ENCODE measurements at regions not wholly inside any gene's neighbourhood (a gene's known extent, or its start where the extent isn't known, plus 50 kb on each side); places are given as distances from the start of the nearest gene placed in this dataset.

DNA sequence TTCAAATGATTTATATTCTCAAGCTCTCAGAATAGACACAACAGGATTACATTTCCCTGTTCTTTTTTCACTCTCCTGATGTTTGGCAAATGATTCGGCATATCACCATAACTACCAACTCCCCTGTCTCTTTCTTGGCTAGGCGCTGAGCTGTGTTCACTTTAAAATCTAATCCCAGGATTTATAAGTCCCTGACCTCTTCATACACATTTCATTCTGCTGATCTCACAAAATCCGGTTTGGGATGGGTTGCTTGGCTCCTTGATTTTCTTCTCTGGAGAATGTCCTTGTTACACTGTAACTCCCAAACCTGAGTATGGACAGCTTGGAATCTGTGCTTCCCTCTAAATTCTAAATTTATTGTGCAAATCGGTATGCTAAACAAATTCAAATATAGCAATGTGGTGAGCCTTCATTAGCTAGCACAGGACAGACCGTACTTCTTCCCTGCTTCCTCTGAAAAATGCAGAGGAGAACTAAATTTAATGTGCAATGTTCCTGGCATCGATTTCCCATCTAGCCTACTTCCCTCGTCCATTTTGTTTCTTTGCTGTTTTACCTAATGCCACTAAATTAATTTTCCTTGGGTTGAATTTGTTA, 858.5 kb upstream of the FAT3 start:
- TF ChIP-seq, protein P1, sequence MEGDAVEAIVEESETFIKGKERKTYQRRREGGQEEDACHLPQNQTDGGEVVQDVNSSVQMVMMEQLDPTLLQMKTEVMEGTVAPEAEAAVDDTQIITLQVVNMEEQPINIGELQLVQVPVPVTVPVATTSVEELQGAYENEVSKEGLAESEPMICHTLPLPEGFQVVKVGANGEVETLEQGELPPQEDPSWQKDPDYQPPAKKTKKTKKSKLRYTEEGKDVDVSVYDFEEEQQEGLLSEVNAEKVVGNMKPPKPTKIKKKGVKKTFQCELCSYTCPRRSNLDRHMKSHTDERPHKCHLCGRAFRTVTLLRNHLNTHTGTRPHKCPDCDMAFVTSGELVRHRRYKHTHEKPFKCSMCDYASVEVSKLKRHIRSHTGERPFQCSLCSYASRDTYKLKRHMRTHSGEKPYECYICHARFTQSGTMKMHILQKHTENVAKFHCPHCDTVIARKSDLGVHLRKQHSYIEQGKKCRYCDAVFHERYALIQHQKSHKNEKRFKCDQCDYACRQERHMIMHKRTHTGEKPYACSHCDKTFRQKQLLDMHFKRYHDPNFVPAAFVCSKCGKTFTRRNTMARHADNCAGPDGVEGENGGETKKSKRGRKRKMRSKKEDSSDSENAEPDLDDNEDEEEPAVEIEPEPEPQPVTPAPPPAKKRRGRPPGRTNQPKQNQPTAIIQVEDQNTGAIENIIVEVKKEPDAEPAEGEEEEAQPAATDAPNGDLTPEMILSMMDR (IDR thresholded peaks at IDR 0.05): no peak
- TF ChIP-seq, protein P2, sequence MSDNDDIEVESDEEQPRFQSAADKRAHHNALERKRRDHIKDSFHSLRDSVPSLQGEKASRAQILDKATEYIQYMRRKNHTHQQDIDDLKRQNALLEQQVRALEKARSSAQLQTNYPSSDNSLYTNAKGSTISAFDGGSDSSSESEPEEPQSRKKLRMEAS (CRISPR knock-in tag; IDR thresholded peaks at IDR 0.05): no peak
- TF ChIP-seq E2F1 (CRISPR knock-in tag; IDR thresholded peaks at IDR 0.05) (no peak), ELF4 (CRISPR knock-in tag; IDR thresholded peaks at IDR 0.05; ENCODE audit: low read depth) (no peak)
